H9 (cell line): ENCODE measurements at regions not wholly inside any gene's neighbourhood (a gene's known extent, or its start where the extent isn't known, plus 50 kb on each side); places are given as distances from the start of the nearest gene placed in this dataset.

Source experiments
- DNase-seq: peaks from one replicate; pipeline ENCODE4 v3.0.0-alpha.2; 2017
- H2AFZ ChIP-seq: one replicate; pipeline ENCODE4 v1.6.1; 2013; ENCODE audit warnings: mild to moderate bottlenecking, low read length, control low read depth, moderate library complexity
- H2AK5ac ChIP-seq: 2 replicates; pipeline ENCODE4 v1.6.1; 2013; ENCODE audit warnings: low read length, control low read depth, mixed read lengths; ENCODE audit not compliant: insufficient read length
- H2BK120ac ChIP-seq: one replicate; pipeline ENCODE4 v1.6.1; 2013; ENCODE audit warnings: low read depth, mild to moderate bottlenecking, low read length, control low read depth, inconsistent platforms; ENCODE audit not compliant: poor library complexity, severe bottlenecking
- H2BK12ac ChIP-seq: 2 replicates; pipeline ENCODE4 v1.6.1; 2013; ENCODE audit warnings: low read length, control low read depth, mixed read lengths, low read depth; ENCODE audit not compliant: insufficient read length
- H2BK15ac ChIP-seq: 2 replicates; pipeline ENCODE4 v1.6.1; 2013; ENCODE audit warnings: low read depth, low read length, control low read depth
- H2BK20ac ChIP-seq: one replicate; pipeline ENCODE4 v1.6.1; 2013; ENCODE audit warnings: low read depth, mild to moderate bottlenecking, low read length, control low read depth, inconsistent platforms; ENCODE audit not compliant: poor library complexity, severe bottlenecking
- H2BK5ac ChIP-seq: 2 replicates; pipeline ENCODE4 v1.6.1; 2013; ENCODE audit warnings: low read length, control low read depth, mixed read lengths; ENCODE audit not compliant: insufficient read length
- H3K14ac ChIP-seq: 2 replicates; pipeline ENCODE4 v1.6.1; 2013; ENCODE audit warnings: low read length, control low read depth; ENCODE audit not compliant: insufficient read depth
- H3K18ac ChIP-seq: 2 replicates; pipeline ENCODE4 v1.6.1; 2013; ENCODE audit warnings: low read depth, mild to moderate bottlenecking, mixed read lengths, low read length, control low read depth; ENCODE audit not compliant: insufficient read length
- H3K23ac ChIP-seq: 2 replicates; pipeline ENCODE4 v1.6.1; 2013; ENCODE audit warnings: low read length, control low read depth, mixed read lengths, low read depth; ENCODE audit not compliant: insufficient read length
- H3K23me2 ChIP-seq: 2 replicates; pipeline ENCODE4 v1.6.1; 2013; ENCODE audit warnings: low read depth, mild to moderate bottlenecking, mixed read lengths, low read length, control low read depth; ENCODE audit not compliant: insufficient read length, poor library complexity, severe bottlenecking
- H3K27ac ChIP-seq: 2 replicates; pipeline ENCODE4 v1.5.1; 2013; ENCODE audit warnings: low read length, control low read depth, mixed read lengths, low read depth; ENCODE audit not compliant: insufficient read length
- H3K27me3 ChIP-seq: 2 replicates; pipeline ENCODE4 v1.6.1; 2013; ENCODE audit warnings: low read length, control low read depth, inconsistent platforms; ENCODE audit not compliant: insufficient read depth
- H3K4ac ChIP-seq: 2 replicates; pipeline ENCODE4 v1.6.1; 2013; ENCODE audit warnings: low read depth, mild to moderate bottlenecking, control low read depth, inconsistent platforms, low read length, moderate library complexity
- H3K4me1 ChIP-seq: 2 replicates; pipeline ENCODE4 v1.6.1; 2013; ENCODE audit warnings: low read length, control low read depth, inconsistent platforms; ENCODE audit not compliant: insufficient read depth
- H3K4me2 ChIP-seq: 2 replicates; pipeline ENCODE4 v1.6.1; 2013; ENCODE audit warnings: low read length, control low read depth, mixed read lengths; ENCODE audit not compliant: insufficient read length, insufficient read depth
- H3K56ac ChIP-seq: 2 replicates; pipeline ENCODE4 v1.6.1; 2013; ENCODE audit warnings: low read depth, mild to moderate bottlenecking, mixed read lengths, low read length, control low read depth; ENCODE audit not compliant: insufficient read length
- H3K79me1 ChIP-seq: 2 replicates; pipeline ENCODE4 v1.6.1; 2013; ENCODE audit warnings: low read depth, mild to moderate bottlenecking, moderate library complexity, low read length, control low read depth, inconsistent platforms; ENCODE audit not compliant: insufficient read depth, poor library complexity, severe bottlenecking
- H3K79me2 ChIP-seq: 2 replicates; pipeline ENCODE4 v1.6.1; 2013; ENCODE audit warnings: low read length, control low read depth, inconsistent platforms; ENCODE audit not compliant: insufficient read depth
- H3K9ac ChIP-seq: 2 replicates; pipeline ENCODE4 v1.6.1; 2013; ENCODE audit warnings: low read length, control low read depth, mixed read lengths; ENCODE audit not compliant: insufficient read length; ENCODE audit errors: extremely low read depth
- H3K9me3 ChIP-seq: one replicate; pipeline ENCODE4 v1.6.1; 2013; ENCODE audit warnings: low read depth, low read length, inconsistent platforms; ENCODE audit not compliant: control insufficient read depth
- H3T11ph ChIP-seq: one replicate; pipeline ENCODE4 v1.6.1; 2013; ENCODE audit warnings: mild to moderate bottlenecking, low read length, control low read depth, inconsistent platforms
- H4K20me1 ChIP-seq: one replicate; pipeline ENCODE4 v1.6.1; 2013; ENCODE audit not compliant: control insufficient read depth, insufficient read length, insufficient read depth
- H4K5ac ChIP-seq: 2 replicates; pipeline ENCODE4 v1.6.1; 2013; ENCODE audit warnings: low read depth, mild to moderate bottlenecking, mixed read lengths, low read length, control low read depth; ENCODE audit not compliant: insufficient read length
- H4K8ac ChIP-seq: replicated peaks from 2 replicates; pipeline ENCODE4 v1.6.1; 2013; ENCODE audit warnings: low read length, control low read depth, mixed read lengths, low read depth; ENCODE audit not compliant: insufficient read length
- H4K91ac ChIP-seq: 2 replicates; pipeline ENCODE4 v1.6.1; 2013; ENCODE audit warnings: low read depth, mild to moderate bottlenecking, moderate library complexity, mixed read lengths, low read length, control low read depth; ENCODE audit not compliant: insufficient read length
- H3K27ac Mint-ChIP-seq, 3 experiments: 2 replicates in 2 of 3; 3 replicates in 1 of 3; pipeline ENCODE4 v1.8.0; 2020 to 2021; ENCODE audit warnings: mixed read lengths in 3 of 3, mild to moderate bottlenecking in 1 of 3, moderate library complexity in 1 of 3
- H3K27me3 Mint-ChIP-seq: 2 replicates; pipeline ENCODE4 v1.8.0; 2021; ENCODE audit warnings: low read depth, mild to moderate bottlenecking, moderate library complexity, mixed read lengths
- H3K36me3 Mint-ChIP-seq, 3 experiments: 2 replicates in 2 of 3; 3 replicates in 1 of 3; pipeline ENCODE4 v1.8.0; 2020 to 2021; ENCODE audit warnings: low read depth in 3 of 3, mixed read lengths in 3 of 3; ENCODE audit not compliant: insufficient read depth in 1 of 3
- H3K4me1 Mint-ChIP-seq, 2 experiments: 2 replicates each; pipeline ENCODE4 v1.8.0; 2020; ENCODE audit warnings: mixed read lengths in 2 of 2
- H3K4me3 Mint-ChIP-seq, 2 experiments: 2 replicates in 1 of 2; 3 replicates in 1 of 2; pipeline ENCODE4 v1.8.0; 2020 to 2021; ENCODE audit warnings: mild to moderate bottlenecking in 2 of 2, mixed read lengths in 2 of 2, moderate library complexity in 1 of 2
- H3K9me3 Mint-ChIP-seq, 2 experiments: 2 replicates in 1 of 2; 3 replicates in 1 of 2; pipeline ENCODE4 v1.8.0; 2020; ENCODE audit warnings: mild to moderate bottlenecking in 2 of 2, mixed read lengths in 2 of 2, moderate library complexity in 1 of 2
- CTCF ChIP-seq: fragments of 200-600 bp; sonication (generic); conservative IDR thresholded peaks from 3 replicates; pipeline ENCODE4 v1.8.0; 2021; ENCODE audit warnings: antibody characterized with exemption, mild to moderate bottlenecking
- WGBS: extraction: QIAGEN DNeasy Blood & Tissue Kit; methylation state at CpG from one replicate; pipeline ENCODE4 v1.1.7; 2013; ENCODE audit warnings: missing lambda C conversion rate, low lambda C conversion rate, mixed read lengths; ENCODE audit not compliant: insufficient read length; ENCODE audit errors: extremely low coverage; 5-methylcytosine and 5-hydroxymethylcytosine counted together

DNA sequence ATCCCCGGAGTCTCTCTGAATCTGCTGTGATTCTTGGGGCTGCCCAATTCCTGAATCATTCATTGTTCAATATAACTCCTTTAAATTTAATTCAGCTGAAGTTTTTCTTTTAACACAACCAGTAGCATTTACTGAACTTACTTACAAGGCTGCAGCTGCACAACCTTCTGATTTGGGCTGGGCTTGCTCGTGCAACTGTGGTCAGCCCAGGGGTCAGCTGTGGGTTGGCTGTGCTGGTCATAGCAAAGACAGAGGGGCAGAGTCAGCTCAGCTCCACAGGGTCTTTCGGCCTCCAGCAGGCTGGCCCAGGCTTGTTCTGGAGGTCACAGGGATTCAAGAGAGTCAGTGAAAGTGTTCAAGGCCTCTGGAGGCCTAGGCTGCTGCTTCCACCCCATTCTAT is 186.1 kb downstream of the MATN1 start:
- no peaks in the 10 kb centered on the region for H3K27me3 ChIP-seq
- H4K8ac ChIP-seq, result no peak overlapping the region
- no peak overlapping the region for H3K27ac ChIP-seq
- no peaks in the 10 kb centered on the region for H3K23me2 ChIP-seq
- no peaks in the 10 kb centered on the region for H3K79me2 ChIP-seq
- no peak overlapping the region for H3K23ac ChIP-seq
- H3T11ph ChIP-seq, result no peak overlapping the region
- no peak overlapping the region for H2BK120ac ChIP-seq
- no peak overlapping the region for H3K4me2 ChIP-seq
- no peak overlapping the region for H2BK12ac ChIP-seq
- H3K4ac ChIP-seq, result no peak overlapping the region
- H3K18ac ChIP-seq, result no peak overlapping the region
- H2BK5ac ChIP-seq, result no peak overlapping the region
- no peak overlapping the region for H4K91ac ChIP-seq
- H3K4me1 ChIP-seq, result no peaks in the 10 kb centered on the region
- no peaks in the 10 kb centered on the region for H3K9me3 ChIP-seq
- no CpG with 5 or more reads among the region's 3 CpGs for WGBS
- H2AFZ ChIP-seq, result no peak overlapping the region
- no peak overlapping the region for H3K56ac ChIP-seq
- Mint-ChIP-seq H3K27ac (peak overlapping the region in 1 of 3 experiments; percentile 47; a peak in 1 of 7 replicates), H3K9me3 (peaks cover 6 to 9% of the 10 kb centered on the region in 2 experiments; a peak in 3 of 5 replicates), H3K4me1 (peaks cover 0 to 7% of the 10 kb centered on the region in 2 experiments; a peak in 2 of 4 replicates), H3K36me3 (no peaks in the 10 kb centered on the region; a peak in 1 of 7 replicates), H3K4me3 (no peak overlapping the region), H3K27me3 (peaks cover 2% of the 10 kb centered on the region)
- no peaks in the 10 kb centered on the region for H3K79me1 ChIP-seq
- no peak overlapping the region for H3K9ac ChIP-seq
- no peak overlapping the region for H3K14ac ChIP-seq
- no peak for DNase-seq
- TF ChIP-seq CTCF, result no peak
- no peaks in the 10 kb centered on the region for H4K20me1 ChIP-seq
- H2AK5ac ChIP-seq, result no peak overlapping the region
- H2BK20ac ChIP-seq, result no peak overlapping the region
- H2BK15ac ChIP-seq, result no peak overlapping the region
- no peak overlapping the region for H4K5ac ChIP-seq
